ENCODE measurements at regions not wholly inside any gene's neighbourhood (a gene's known extent, or its start where the extent isn't known, plus 50 kb on each side); places are given as distances from the start of the nearest gene placed in this dataset.
"Not testable (repeated sequence)": the region's sequence is repeated elsewhere in the genome, so short reads cannot be mapped to it uniquely, and the experiment has no call there.

DNA sequence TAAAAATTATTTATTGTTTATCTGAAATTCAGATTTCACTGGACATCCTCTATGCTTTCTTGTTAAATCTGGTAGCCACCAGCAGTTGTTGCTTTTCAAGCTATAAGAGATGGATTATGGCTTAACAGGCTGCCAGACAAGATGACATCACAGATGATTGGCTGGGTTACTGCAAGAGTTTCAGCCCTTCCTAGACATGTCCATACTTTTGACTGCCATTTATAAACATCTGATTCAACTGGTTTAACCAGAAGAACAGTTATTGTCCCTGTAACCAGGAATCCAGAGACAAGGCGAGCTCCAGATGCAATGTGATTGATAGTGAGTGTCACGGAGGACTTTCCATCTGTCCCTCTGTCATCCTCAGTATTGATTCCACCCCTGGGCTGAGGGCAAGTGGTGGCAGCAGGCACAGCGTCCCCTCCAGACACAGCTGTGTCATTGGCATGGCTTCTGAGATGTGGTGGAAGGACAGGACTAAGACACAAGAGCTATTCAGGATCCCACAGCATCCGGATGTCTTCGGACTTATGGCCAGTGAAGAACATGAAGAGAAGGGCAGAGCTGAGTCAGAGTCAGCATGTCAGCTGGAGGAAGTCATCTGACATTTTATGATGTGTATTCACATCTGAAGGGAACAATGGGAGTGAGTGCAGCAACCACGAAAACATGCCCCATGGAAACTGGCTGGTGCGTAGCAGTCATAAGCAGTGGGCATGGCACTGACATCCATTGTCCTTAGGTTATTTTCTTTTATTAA lies 284.5 kb upstream of the CDYL start:
- DNase-seq (ENCODE audit: low read depth), result no peak

DNA sequence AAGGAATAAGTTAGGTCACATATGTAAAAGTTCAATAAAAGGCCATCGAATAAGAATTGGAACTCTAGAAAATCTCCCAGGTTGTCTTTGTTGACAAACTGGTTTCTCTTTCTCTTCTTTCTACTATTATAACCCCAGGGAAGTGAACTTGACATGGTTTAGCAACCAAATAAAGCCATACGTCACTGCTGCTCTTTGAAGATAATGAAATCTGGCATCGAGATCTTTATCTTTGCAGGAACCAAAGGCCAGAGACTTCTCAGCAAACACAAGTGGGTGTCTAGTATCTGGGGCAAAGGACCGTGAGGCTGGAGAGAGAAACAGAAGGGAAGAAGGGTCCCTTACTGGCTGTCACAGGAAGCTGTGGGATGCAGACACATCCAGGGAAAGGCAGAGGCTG lies 286.7 kb upstream of the CDYL start:
- no peak for DNase-seq (ENCODE audit: low read depth)

DNA sequence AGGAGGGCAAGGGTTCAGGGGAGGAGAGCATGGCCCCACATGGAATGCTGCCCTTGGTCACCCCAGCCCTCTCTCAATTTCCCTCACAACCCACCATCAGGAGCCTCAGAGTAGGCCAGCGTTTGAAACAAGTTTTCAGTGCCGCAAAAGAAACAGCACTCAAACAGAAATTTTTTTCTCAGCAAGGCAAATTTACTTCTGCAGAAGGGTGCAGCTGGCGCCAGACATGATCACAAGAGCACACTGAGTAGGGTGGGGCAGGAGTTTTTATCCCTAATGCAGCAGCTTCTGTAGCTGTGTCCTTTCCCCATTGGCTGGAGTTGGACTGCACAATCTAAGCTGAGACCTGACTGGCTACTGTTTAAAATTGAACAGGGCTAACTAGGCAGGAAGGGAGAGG lies 287.8 kb upstream of the CDYL start:
- no peak for DNase-seq (ENCODE audit: low read depth)

DNA sequence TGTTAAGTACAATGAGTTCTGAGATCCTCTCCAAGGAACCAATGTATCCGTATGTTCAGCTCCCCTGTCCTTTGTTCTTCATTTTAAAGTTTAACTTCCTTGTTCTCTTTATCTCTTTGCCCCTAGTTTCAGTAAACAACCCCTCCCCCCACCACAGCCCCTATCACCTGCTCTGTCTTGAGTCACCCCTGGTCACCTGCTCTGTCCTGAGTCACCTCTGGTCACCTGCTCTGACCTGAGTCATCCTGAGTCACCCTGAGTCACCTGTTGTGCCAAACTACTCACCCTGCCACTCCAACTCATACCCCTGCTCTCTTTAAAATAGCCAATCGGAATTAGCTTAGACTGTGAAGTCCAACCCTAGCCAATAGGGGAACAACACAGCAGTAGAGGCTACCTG lies 288.7 kb upstream of the CDYL start:
- DNase-seq (ENCODE audit: low read depth), result no peak

DNA sequence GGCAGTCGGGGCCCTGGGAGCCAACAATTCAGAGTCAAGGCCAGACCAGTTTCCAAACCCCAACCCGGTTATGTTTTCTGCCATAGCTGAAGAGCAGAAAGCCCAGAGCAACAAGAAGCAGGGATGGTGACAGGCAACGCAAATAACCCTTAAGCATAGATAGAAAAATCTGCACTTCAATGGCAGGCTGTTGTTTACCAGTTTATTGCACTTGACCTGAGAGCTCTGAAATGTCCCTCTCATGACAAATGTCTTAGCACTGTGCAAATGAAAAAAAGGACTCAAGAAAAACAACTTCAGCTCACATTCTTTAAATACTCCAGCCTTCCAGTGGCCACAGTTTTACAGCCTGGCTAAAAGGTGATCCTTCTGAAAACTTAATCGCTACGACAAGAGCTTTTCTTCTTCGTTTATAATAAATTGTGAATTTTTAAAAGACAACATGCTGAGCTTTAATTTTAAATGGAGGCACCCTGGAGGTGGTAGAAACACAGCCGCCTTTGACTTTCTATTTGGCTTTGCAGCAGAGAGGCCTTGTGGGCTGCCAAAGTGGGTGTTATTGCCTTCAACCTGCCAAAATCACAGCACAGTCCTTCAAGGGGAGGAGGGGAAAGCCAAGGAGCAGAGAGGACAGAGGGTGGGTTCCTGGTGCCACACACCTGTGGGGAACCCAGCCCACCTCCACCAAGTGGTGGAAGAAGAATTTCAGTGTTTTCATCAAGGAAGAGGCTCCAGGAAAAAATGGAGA lies 289.5 kb upstream of the CDYL start:
- no peak for DNase-seq (ENCODE audit: low read depth)

DNA sequence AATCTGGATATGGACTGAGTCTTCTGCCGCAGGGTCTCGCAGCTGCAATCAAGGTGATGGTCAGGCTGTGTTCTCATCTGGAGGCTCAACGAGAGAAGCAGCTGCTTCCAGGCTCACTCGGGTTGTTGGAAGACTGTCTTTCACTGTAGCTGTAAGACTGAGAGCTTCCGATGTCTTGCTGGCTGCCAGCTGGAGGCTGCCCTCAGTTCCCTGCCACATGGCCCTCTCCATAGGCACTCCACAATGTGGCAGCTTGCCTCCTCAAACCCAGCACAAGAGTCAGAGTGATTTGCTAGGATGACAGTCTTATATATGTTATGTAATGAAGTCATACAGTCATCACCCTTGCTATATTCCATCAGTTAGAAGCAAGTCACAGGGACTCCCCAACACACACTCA lies 290.5 kb upstream of the CDYL start:
- DNase-seq (ENCODE audit: low read depth), result no peak

DNA sequence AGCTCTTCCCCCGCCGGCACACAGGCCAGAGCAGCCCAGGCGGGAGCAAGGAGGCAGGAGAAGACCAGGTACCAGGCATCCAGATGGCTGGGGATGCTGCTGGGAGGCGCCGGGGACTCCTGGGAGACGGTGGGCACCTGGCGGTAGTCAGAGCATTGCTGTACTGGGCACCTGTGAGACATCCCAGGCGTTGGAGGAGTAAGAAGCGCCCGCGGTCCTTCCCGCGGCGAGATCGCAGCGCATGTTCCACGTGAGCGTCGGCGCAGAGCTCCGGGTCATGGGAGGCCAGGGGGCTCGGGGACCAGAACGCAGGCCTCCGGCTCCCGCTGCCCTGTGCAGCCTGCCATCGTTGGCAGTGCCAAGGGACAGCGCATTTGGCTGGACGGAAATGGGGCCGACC lies 293.7 kb upstream of the CDYL start:
- no peak for DNase-seq (ENCODE audit: low read depth)

DNA sequence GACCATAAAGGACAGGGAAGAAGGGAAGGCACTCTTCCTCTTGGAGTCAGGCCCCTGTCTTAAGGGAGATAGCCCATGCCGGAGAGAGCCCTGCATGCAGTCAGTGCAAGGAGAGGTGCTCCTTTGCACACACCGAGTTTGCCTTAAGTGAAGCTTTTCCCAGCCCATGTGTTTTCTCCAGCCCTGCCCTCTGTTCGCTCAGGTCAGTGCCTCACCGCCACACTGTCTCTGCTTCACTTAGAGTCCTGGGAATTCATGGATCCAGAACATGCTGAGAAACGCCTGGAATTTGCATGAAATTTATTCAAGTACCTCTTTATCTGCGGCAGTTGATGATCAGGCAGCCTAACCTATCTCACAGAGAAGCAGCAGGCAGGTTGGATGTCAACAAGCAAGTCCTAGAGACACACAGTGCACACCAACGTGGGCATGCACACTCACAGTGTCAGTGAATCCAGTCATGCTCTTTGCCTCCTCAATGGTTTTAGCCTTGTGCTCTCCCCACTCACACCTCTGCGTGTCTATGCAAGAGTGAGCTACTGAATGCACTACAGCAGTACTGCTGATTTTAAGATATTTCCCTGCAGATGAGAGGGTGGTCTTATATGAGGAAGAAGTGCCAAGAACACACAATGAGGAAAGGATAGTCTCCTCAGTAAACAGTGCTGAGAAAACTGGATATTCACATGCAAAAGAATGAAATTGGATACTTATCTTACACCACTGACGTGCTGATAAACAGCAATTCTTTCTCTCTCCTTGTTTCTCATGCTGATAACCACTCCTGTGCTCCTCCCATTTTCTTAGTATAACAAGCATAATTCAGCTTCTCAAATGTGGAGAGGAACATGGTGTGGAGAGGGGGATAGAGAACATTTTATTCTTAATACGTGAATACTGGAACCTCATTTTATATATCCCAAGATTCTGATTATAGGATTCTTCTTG lies 295.1 kb upstream of the CDYL start:
- no peak for DNase-seq (ENCODE audit: low read depth)

DNA sequence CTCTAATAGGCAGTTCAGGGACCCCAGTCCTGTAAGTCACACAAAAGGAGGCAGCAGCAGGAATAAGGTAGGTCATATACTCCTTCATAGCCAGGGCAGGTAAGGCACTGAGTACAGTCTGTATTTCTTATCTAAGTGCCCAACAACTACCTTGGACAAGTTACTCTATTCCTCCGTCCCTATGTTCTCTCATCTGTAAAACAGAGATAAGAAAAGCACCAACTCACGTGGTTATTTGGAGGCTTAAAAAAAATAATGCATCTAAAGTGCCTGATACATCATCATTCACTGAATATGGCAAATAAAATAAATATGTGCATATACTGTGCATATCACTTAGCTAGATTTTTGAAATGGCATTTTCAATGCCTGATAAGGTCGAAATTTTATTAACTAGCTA lies 298.1 kb upstream of the CDYL start:
- no peak for DNase-seq (ENCODE audit: low read depth)

DNA sequence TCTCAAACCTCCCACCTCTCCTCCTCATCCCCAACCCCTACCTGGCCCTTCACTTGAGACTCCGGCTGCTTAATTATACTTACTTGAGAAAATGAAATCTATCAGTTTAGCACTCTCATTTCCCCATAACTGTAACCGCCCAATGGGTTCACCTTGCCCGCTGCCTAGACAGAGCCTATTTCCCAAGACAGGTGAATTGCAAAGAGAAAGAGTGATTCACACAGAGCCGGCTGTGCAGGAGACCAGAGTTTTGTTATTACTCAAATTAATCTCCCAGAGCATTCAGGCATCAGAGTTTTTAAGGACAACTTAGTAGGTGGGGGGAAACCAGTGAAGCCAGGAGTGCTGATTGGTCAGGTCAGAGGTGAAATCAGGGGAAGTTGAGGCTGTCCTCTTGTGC lies 301.4 kb upstream of the CDYL start:
- DNase-seq (ENCODE audit: low read depth), result no peak

DNA sequence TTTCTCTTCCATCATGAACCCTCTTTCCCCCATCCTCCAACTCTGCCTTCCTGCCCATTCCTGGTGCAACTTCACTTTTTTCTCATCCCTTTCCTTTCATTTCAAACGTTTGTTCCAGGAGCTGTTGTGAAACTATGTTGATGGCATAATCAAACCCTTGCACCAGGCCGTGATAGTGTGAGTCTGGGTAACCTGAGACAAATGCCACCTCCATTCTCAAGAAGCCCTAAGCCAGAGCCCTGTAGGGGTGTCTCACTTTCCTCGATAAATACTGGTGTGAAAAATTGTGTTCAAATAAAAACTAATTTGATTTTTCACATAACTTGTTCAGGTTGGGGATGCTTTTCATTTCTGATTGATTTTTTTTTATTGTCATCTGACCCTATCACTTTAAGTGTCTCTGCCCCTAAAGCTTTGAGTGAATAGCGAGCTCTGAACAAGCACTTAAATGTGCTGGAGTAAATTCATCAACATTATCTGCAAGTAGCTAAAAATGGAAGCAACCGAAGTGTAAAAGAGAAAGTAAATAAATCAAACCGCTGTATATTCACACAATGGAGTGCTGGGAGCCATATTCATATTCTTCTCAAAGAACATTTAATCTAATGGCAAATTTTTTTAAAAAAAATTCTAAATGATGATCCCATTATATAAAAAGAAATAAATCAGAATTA lies 303.1 kb upstream of the CDYL start:
- DNase-seq (ENCODE audit: low read depth), result no peak

DNA sequence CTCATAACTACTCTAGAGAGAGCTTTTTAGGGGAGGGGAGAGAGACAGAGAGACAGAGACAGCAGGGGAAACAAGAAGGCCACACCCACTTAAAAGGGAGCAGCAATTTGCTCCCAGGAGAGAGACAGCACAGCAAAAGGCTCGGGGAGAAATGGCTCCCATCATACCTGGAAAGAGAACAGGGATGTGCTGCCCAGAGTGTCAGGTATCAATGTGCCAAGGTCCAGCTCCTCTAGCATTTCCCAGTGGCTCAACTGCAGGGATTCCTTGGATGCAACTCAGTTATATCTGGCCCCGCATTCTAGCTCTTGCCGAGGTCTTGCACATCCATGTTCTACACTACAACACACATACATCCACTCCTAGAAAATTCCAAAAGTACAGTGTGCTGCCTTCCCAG lies 304.0 kb upstream of the CDYL start:
- no peak for DNase-seq (ENCODE audit: low read depth)

DNA sequence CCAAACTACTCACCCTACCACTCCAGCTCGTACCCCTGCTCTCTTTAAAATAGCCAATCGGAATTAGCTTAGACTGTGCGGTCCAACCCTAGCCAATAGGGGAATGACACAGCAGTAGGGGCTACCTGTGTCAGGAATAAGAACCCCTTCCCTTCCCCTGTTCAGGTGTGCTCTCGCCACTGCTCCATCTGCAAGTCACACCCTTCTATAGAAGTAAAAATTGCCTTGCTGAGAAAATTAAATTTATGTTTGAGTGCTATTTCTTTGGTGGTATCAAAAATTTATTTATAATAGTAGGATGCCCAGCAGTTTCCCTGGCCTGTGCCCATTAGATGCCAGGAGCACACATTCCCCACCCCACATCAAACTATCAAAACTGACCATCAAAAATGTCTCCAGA lies 304.7 kb upstream of the CDYL start:
- DNase-seq (ENCODE audit: low read depth), result not testable (repeated sequence)

DNA sequence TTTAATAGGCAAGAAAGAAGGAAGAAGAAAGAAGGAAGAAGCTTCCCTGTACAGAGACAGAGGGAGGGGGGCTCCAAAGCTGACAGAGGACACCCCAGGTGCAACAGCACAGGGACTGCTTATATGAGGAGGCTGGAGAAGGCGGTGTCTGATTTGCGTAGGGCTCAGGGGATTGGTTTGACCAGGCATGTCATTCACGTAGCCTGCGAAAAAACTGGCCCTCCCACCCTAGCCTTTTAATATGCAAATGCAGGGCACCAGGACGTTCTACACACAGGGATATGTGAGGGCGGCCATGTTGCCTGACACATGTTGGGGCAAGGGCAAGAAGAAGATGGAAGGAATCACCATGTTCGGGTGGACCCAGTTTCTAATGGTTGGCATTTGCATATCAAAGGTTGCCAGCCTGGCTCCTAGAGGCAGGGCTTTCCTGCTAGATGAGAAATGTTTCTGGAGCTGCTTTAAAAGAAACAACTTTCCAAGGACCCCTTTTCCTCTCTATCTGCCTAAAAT lies 305.4 kb upstream of the CDYL start:
- no peak for DNase-seq (ENCODE audit: low read depth)

DNA sequence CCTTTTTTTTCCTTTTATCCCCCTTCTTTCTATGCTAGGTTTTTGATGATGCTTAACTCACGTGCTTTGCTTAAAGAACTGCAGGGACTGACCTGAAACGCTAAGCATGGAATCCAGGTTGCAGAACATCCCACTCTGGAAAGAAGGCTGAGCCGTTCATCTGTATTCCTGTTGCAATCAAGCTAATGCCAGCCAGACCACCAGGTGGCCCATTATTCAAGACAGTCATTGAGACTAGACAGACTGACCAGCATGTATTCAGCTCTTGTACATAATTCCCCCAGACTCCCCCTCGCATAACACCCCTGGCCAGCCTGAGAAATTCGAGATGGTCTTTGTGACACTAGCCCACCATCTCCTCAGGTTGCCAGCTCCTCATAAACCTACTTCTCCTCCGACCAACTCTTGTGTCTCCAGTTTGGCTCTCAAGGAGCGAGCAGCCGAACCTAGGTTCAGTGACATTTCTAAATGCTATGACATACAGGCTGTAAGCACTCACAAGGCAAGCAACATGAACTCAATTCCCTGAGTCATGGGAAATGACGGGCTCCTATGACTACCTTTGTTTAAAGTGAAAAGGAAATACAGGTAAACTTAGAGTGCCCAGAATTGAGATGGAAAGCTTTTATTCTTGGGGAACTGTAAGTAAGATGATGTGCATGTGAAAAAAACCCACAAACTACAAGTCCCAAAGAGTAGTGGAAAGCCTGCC lies 309.3 kb upstream of the CDYL start:
- DNase-seq (ENCODE audit: low read depth), result no peak

DNA sequence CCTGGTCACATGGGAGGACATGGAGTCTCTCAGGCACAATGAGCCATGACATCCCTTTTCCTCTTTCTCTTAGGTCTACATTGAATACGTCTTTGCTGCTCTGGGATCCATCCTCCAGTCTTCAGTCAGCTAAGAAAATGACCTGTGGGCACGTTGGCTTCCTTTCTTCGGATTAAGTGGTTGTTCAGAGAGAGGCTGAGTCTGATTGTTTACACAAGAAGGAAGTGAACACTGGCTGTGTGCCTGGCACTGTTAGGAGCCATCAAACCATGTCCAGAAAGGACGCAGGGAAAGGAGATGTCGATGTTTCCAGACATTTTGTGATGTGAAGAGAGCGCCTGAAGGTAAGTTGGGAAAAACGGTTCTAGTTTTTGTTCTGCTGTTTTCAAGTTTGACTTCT lies 309.9 kb upstream of the CDYL start:
- DNase-seq (ENCODE audit: low read depth), result no peak

DNA sequence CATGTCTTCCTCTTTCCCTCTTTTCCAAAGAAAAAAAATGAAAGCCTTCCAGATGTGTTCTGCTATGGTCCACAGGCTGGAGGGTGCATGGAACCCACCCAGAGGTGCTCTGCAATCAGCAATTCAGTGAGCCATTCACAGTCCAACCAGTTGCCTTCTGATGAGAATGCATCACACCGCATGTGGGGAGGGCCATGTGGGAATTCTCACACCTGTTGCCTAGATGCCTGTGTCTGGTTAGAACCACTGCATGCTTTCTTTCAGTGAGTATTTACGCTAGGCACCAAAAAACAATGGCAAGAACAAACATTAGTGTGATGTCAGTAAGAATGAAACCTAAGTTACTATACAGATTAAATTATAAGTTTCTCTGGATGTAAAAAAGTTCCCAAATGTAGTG lies 311.6 kb upstream of the CDYL start:
- DNase-seq (ENCODE audit: low read depth), result no peak

DNA sequence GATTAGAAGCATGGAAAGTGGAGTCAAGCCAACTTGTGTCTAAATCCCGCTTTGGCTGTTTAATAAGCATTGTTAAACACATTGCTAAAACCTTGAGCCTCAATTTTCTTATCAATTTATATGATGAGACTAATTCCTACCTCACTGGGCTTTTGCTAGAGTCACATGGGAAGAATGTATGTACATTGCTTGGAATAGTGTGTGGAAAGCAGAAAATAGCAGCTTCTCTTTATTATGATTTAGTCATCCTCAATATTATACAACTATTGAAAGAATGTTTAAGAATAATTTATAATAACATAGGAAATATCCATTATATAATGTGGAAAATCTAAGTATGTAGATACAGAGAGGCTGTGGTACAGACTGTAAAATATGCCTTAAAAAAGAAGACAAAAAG lies 313.0 kb upstream of the CDYL start:
- no peak for DNase-seq (ENCODE audit: low read depth)

DNA sequence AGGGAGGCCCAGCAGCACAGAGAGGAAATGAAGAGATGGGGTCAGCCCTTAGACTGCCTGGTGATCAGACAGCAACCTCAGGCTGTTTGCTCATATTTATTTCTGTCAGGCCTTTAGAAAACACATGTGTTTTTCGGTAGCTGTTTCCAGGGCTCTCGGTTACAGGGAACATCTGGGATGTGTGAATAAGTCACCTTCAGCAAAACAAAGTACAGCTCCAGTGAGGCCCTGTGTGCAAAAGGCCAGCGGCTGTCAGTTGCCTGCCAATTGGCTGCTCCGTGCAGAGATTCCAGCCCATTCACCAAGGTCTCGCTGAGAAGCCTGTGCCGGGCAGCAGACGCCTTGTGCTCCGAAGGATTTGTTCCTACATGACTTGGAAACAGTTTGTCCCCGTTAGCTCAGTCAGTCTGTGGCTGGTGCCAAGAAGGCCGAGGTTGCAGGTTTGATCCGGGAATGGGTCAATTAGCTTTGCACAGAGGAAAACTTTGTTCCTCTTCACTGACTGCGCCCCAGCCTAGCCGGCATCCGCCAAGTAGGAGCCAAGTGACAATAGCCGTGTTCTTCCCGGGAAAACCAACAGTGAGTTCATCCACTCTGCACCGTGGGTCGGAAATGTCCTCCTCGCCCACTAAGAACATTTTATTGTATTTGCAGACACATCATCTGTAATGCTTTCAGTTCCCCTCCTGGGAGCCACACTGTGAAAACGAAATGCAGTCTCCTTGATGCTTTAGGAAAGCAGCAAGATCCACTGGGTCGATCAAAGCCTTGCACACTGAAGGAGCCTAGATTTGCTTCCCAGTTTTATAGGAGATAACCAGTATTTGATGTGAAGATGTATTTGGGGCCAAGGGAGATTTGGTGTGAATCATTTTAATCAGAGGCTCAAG lies 315.4 kb upstream of the CDYL start:
- DNase-seq (ENCODE audit: low read depth), result no peak

DNA sequence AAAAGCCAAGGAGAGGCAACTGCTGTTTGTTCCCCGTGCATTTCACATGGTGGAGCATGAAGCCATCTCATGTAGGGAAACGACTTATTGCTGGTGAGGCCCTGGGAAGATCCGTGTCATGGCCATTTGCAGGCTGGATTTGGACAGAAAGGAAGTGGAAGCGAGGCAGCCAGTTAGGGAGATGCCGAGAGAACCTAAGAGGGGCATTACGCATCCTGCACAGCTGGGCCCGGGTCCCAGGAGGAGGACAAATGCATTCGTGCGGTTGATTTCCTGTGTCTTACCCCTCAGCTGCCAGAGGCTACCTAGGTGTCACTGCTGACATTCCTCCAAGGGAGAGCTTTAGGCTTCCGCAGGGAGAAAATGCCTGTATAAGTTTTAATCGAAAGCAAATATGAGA lies 316.2 kb upstream of the CDYL start:
- no peak for DNase-seq (ENCODE audit: low read depth)
